Spleen (tissue), 3 donors: ENCODE measurements at regions not wholly inside any gene's neighbourhood (a gene's known extent, or its start where the extent isn't known, plus 50 kb on each side); places are given as distances from the start of the nearest gene placed in this dataset.

Experiments
- POLR2A ChIP-seq, 3 donors: fragments of 450-650 bp; IDR thresholded peaks; one replicate each; pipeline ENCODE4 v1.5.1; 2017; ENCODE audit warnings: antibody characterized with exemption in 3 of 3, mild to moderate bottlenecking in 1 of 3
- POLR2AphosphoS5 ChIP-seq, 3 donors: sonication (generic); formaldehyde crosslinking; IDR thresholded peaks; one replicate each; pipeline ENCODE4 v1.5.1; 2017; ENCODE audit warnings: antibody characterized with exemption in 3 of 3

DNA sequence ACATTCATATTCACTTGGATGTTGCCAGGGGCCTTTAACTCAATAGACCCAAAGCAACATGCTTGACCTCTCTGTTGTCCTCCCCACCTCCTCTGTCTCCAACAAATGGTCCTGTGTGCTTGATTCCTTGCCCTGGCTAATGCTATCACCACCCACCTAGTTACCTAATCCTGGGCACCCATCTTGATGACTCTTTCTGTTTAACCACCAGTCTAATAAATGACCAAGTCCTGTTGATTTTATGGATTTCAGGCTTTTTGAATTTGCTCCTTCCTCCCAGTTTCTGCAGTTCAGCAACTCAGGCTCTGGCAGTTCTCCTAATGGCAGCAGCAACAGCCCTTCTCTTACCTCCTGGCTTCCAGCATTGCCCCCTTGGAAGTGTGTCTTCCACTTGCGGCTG, 246.3 kb upstream of the KLF4 start:
- TF ChIP-seq POLR2AphosphoS5 (IDR thresholded peaks at IDR 0.05): no peak
- no peak for TF ChIP-seq POLR2A (IDR thresholded peaks at IDR 0.05)
